ENCODE measurements at regions not wholly inside any gene's neighbourhood (a gene's known extent, or its start where the extent isn't known, plus 50 kb on each side); places are given as distances from the start of the nearest gene placed in this dataset.
A peak's percentile ranks its signal among the peaks of the same experiment; 100 is the strongest.
"Not testable (repeated sequence)": the region's sequence is repeated elsewhere in the genome, so short reads cannot be mapped to it uniquely, and the experiment has no call there.

DNA sequence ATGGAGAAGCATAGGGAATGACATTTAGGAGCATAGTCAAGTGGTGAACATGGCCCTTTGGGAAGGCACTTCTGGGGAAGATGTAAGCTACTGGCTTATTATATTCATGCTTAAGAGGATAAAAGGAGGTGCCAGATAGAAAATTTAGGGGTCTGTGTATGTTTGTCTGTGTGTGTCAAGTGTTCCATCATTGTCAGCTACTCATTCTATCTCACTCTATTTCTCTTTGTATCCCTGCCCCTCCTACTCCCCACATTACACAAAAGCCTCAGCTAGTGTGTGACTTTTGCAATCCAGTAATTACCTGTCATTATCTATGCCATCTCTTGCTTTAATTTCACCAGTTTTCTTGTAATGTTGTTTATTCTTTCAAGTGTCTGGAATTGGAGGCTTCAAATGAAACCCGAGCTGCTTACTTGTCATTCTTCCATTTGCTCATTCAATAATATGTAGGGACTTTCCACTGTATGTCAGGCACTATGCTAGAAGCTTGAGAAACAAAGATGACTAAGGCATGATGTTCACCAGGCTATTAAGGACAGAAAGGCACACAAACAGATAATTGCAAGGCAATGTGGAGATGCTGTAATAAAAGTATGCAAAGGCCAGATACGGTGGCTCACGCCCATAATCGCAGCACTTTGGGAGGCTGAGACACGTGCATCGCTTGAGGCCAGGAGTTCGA lies 229.8 kb upstream of the TEX13C start:
- DNase-seq (ENCODE audit: low spot score): peak; percentile 72

DNA sequence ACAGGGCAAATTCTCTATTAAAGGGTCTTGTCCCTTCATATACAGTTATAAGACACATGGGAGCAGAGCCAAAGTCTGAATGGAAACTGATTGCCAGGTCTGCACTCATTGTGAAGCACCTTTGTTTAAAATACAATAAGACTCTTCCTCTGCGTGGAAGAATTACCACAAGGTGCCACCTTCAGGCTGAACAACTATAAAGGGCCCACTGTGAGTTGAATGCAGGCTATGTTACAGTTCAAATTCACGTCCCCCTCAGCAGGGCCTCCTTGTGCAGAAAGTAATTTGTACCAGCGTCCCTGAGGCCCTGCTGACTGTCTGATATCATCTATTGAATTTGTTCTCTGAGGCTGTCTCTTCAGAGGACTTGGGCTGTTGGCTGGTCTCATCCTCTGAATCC lies 225.8 kb upstream of the TEX13C start:
- DNase-seq (ENCODE audit: low spot score): no peak

GRCh38 chrX:125094901-125095300 lies 224.8 kb upstream of the TEX13C start:
- no peak for DNase-seq (ENCODE audit: low spot score)

DNA sequence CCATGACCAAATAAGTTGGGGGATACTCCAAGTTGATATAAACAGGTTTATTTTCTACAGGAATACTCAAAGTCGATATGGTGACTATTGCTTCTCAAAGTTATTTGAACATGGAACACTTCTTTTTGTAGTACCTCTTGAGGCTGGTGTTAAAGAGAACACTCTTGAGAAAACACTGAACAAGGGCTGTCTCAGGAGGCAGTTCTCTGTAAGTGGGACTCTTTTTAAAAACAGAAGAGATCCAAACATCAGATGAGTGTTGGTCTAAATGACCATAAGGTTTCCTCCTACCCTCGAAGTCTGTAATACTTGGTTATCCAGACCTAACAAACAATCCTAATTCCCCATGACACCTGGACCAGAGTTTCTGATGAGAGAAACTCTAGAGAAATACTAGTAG lies 223.2 kb upstream of the TEX13C start:
- DNase-seq (ENCODE audit: low spot score): no peak

GRCh38 chrX:125096870-125097269 lies 222.8 kb upstream of the TEX13C start:
- no peak for DNase-seq (ENCODE audit: low spot score)

DNA sequence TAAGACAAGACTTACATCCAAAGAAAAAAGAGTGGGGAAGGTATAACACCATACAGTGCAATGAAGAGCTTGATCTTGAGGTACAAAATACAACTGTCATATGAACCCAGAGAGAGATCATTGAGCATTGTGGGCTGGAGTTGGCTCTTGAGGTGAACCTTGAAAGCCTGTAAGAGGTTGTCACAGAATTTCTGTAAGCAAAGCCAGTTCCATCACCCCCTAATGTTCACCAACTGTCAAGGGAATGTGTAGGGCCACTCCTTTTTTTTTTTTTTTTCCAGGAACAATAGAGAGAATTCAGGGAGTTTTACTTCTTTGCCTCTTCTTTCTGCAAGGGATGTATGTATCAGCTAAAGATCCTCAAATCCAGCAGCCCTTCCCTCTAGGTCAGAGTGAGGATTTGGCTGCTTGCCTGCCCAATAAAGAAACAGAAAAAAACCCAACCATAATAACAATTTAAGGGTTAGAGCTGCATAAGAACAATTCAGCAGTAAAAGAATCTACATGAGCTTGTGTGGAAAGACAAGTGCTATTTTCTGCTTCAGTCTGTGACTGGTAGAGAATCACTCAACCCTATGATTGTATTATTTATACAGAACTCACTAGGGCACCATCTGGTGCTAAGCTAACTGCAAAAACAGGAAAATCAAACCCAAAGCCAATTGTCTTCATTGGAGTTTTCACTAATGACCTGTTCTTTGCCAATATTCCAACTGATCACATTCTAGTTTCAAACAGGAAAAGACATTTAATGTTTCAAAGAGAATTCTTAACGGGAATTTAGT lies 217.5 kb upstream of the TEX13C start:
- DNase-seq (ENCODE audit: low spot score): no peak

DNA sequence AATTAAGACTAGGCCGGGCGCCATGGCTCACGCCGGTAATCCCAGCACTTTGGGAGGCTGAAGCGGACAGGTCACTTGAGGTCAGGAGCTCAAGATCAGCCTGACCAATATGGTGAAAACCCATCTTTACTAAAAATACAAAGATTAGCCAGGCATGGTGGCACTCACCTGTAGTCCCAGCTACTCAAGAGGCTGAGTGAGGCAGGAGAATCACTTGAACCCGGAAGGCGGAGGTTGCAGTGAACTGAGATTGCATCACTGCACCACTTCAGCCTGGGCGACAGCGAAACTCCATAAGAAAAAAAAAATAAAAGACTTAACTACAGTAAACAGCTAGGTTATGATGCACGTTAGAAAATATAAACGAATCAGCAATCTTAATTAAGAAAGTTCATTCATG lies 216.0 kb upstream of the TEX13C start:
- DNase-seq (ENCODE audit: low spot score): no peak

DNA sequence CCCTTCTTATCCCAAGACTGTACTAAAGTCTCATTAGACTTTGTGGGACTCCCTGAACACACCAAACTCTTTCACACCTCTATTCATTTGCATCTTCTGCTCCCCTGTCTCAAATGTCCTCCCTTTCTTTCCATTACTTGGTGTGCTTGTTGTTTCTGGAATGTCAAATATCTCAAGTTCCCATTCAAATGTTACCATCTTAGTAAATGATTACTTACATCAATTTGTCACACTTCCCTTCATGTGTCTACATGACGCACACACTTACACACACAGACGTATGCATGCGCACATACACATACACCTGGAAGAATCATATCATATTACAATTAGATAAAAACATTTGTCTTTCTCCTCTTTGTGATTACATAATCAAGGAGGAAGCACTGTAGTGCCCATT lies 210.8 kb upstream of the TEX13C start:
- DNase-seq (ENCODE audit: low spot score): peak; percentile 56

GRCh38 chrX:125131164-125131563 lies 188.5 kb upstream of the TEX13C start:
- peak; percentile 48 for DNase-seq (ENCODE audit: low spot score)

DNA sequence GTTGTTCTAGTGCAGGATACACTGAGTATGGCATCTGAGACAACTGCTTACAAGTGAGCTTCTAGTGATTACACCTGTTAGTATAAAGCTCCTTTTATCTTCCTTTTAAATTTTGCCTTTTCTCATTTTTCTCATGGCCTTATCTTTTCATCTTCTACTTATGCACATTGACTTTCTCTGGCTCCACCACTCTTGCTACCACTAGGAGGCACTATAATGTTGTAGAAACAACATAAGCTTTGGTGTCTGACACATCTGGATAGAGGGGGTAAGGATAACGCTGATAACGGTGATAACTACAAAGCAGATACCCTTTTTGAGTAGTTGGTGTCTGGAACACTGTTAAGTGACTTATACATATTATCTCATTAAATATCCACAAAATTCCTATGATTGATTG lies 187.4 kb upstream of the TEX13C start:
- peak; percentile 46 for DNase-seq (ENCODE audit: low spot score)

DNA sequence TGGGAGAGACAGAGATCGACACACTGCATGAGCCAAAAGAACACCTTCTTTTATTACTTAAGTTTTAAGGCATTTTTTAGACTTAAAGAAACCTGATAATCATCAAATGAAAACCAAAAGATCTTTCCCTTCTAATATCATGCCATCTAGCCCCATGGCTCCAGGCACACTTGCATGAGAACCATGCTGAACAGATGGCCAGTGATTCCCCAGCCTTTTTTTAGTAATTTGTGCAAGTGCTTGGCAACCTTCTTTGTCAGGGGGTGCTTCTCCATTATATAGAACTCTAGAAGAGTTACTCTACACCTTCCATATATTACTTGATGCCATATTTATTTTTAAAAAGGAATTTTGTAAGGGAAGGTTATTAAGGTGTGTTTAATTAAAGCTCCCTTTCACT lies 182.2 kb upstream of the TEX13C start:
- no peak for DNase-seq (ENCODE audit: low spot score)

DNA sequence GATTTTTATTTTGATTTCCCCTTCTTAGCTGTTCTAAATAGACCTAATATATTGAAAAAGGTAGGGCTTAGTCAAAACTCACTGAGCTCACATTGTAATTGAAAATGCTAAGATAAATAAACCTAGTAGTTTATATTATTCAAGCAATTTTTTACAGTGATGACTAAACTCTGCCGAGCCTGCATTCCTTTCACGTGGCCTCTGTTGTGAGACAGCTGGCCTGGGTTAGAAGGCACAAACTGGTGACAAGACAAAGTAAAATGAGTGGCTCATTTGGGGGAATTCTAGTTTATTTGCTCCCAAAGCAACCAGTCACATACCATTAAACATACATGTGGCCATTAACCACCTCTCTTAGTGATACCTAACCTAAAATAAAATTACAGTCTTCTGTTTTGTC lies 169.4 kb upstream of the TEX13C start:
- peak; percentile 20 for DNase-seq (ENCODE audit: low spot score)

DNA sequence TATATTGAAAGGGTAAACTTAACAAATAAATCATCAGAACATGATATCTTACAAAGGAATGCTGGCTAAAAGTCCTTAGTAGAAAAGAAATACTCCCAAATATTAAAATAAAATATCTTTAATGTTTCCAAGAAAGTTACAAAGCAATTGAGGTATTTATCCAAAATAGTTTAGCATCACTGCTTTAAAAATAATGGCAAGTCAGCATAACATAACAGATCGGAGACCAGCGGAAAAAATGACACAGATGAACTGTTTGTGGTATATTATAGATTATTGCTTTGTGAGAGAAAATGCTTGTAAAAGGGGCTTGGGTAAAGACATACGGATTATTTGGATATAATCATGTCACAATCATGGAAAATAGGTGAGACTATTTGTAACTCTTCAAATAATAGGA lies 168.5 kb upstream of the TEX13C start:
- DNase-seq (ENCODE audit: low spot score): no peak

- DNase-seq (ENCODE audit: low spot score): no peak
These were observed 167.7 kb upstream of the TEX13C start for GRCh38 chrX:125152011-125152410.

GRCh38 chrX:125153621-125154020 lies 166.1 kb upstream of the TEX13C start:
- no peak for DNase-seq (ENCODE audit: low spot score)

DNA sequence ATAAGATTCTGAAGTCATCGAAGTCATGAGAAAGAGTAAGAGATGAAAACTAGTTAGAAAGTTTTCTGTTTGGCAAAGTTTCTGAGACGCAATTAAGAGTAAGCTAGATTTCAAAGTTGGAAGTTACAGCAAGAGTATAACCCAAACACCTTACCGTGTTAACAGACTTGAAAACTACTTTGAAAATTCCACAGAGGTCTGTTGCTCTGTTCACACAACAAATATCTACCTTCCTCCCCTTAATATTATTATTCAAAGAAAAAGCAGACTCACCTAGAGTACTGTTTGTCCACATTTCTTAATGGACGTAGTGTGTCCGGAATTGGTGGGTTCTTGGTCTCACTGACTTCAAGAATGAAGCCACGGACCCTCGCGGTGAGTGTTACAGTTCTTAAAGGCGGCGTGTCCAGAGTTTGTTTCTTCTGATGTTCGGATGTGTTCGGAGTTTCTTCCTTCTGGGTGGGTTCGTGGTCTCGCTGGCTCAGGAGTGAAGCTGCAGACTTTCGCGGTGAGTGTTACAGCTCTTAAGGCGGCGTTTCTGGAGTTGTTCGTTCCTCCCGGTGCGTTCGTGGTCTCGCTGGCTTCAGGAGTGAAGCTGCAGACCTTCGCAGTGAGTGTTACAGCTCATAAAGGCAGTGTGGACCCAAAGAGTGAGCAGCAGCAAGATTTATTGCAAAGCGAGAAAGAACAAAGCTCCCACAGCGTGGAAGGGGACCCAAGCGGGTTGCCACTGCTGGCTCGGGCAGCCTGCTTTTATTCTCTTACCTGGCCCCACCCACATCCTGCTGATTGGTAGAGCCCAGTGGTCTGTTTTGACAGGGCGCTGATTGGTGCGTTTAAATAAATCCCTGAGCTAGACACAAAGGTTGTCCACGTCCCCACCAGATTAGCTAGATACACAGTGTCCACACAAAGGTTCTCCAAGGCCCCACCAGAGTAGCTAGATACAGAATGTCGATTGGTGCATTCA lies 165.1 kb upstream of the TEX13C start:
- not testable (repeated sequence) for DNase-seq (ENCODE audit: low spot score)

GRCh38 chrX:125155296-125156033 lies 164.2 kb upstream of the TEX13C start:
- DNase-seq (ENCODE audit: low spot score): not testable (repeated sequence)

DNA sequence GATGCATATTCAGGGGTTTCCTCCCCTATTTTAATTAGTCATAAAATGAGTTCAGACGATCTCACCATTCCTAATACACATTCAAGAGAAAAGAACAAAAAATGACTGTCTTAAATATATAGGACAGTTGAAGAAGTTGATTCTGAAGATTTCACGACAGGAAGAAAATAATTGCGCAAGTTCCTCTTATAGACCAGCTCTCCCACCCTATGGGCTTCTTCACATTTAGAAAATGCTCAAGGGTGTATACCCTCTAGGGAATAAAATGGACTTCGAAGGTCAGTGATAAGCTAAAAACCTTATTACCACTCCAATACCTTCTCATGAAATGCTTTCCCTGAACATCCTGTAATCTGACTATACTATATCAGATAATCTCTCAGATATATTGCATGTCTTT lies 149.2 kb upstream of the TEX13C start:
- DNase-seq (ENCODE audit: low spot score): no peak

DNA sequence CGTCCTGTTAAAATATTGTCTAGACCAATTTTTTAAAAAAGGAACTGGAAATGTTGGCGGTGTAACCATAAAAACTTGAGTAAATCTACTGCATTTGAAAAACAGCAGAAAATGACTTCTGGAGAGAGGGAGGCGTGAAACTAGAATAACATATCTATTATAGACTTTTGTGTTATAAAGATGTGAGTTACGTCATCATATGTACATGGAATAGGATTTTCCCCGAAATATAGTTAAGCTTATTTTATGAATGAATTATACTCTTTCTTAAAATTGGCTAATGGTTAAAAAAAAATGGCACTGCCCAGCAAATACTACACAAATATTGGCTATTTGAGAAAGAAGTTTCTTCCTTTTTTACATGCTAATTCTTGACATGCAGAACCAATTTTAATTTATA lies 147.1 kb upstream of the TEX13C start:
- no peak for DNase-seq (ENCODE audit: low spot score)

- no peak for DNase-seq (ENCODE audit: low spot score)
These were observed 143.6 kb upstream of the TEX13C start for GRCh38 chrX:125175991-125176584.

- no peak for DNase-seq (ENCODE audit: low spot score)
These were observed 125.8 kb upstream of the TEX13C start for GRCh38 chrX:125193921-125194320.

All from kidney tubule cell (primary cell).